Stimulated activated CD4-positive, alpha-beta T cell treated with anti-CD3 and anti-CD28 coated beads, Interleukin-4, amount 100 ng/mL, for 1 hour (primary cell): ENCODE measurements at regions not wholly inside any gene's neighbourhood (a gene's known extent, or its start where the extent isn't known, plus 50 kb on each side); places are given as distances from the start of the nearest gene placed in this dataset.
"Not testable (repeated sequence)": the region's sequence is repeated elsewhere in the genome, so short reads cannot be mapped to it uniquely, and the experiment has no call there.

ENCODE experiments used
- DNase-seq: peaks from one replicate; pipeline ENCODE4 v3.0.0-alpha.2; 2020

- not testable (repeated sequence) for DNase-seq
These were observed 1721.1 kb downstream of the SUCLG1 start for GRCh38 chr2:82737965-82738364.

GRCh38 chr2:82735336-82735735 lies 1723.7 kb downstream of the SUCLG1 start:
- DNase-seq, result no peak

- DNase-seq, result no peak
These were observed 1727.3 kb downstream of the SUCLG1 start for GRCh38 chr2:82731824-82732223.

- DNase-seq, result no peak
These were observed 1728.3 kb downstream of the SUCLG1 start for GRCh38 chr2:82730811-82731210.

GRCh38 chr2:82728090-82728489 lies 1731.0 kb downstream of the SUCLG1 start:
- no peak for DNase-seq

- DNase-seq, result no peak
These were observed 1750.4 kb downstream of the SUCLG1 start for GRCh38 chr2:82708681-82709080.

GRCh38 chr2:82697231-82697630 lies 1761.8 kb downstream of the SUCLG1 start:
- no peak for DNase-seq

- DNase-seq, result no peak
These were observed 1764.6 kb downstream of the SUCLG1 start for GRCh38 chr2:82694431-82694830.

GRCh38 chr2:82690757-82691411 lies 1768.2 kb downstream of the SUCLG1 start:
- no peak for DNase-seq

- no peak for DNase-seq
These were observed 1783.9 kb downstream of the SUCLG1 start for GRCh38 chr2:82675186-82675585.

GRCh38 chr2:82674652-82675051 lies 1784.4 kb downstream of the SUCLG1 start:
- DNase-seq, result no peak

GRCh38 chr2:82667491-82667890 lies 1791.6 kb downstream of the SUCLG1 start:
- DNase-seq, result no peak

GRCh38 chr2:82665691-82666090 lies 1793.4 kb downstream of the SUCLG1 start:
- DNase-seq, result no peak

- DNase-seq, result no peak
These were observed 1802.0 kb downstream of the SUCLG1 start for GRCh38 chr2:82657106-82657505.

GRCh38 chr2:82656420-82656819 lies 1802.7 kb downstream of the SUCLG1 start:
- no peak for DNase-seq

GRCh38 chr2:82652117-82652516 lies 1807.0 kb downstream of the SUCLG1 start:
- no peak for DNase-seq

- DNase-seq, result no peak
These were observed 1809.0 kb downstream of the SUCLG1 start for GRCh38 chr2:82650038-82650437.

- no peak for DNase-seq
These were observed 1817.4 kb downstream of the SUCLG1 start for GRCh38 chr2:82641598-82642180.

GRCh38 chr2:82636402-82637020 lies 1822.6 kb downstream of the SUCLG1 start:
- no peak for DNase-seq

GRCh38 chr2:82599021-82599420 lies 1860.1 kb downstream of the SUCLG1 start:
- DNase-seq, result no peak

- DNase-seq, result no peak
These were observed 1862.5 kb downstream of the SUCLG1 start for GRCh38 chr2:82596581-82596980.

- no peak for DNase-seq
These were observed 1867.4 kb downstream of the SUCLG1 start for GRCh38 chr2:82591718-82592117.

- DNase-seq, result no peak
These were observed 1882.4 kb downstream of the SUCLG1 start for GRCh38 chr2:82576656-82577055.

GRCh38 chr2:82539280-82539621 lies 1919.8 kb downstream of the SUCLG1 start:
- no peak for DNase-seq
